Trophoblast cell (in vitro differentiated cells and primary cell): ENCODE measurements at regions not wholly inside any gene's neighbourhood (a gene's known extent, or its start where the extent isn't known, plus 50 kb on each side); places are given as distances from the start of the nearest gene placed in this dataset.

Source experiments
- DNase-seq, 2 donors: peaks; one replicate each; pipeline ENCODE4 v3.0.0-alpha.2; 2016
- H2AFZ ChIP-seq: 2 replicates; pipeline ENCODE4 v1.6.1; 2013; ENCODE audit warnings: low read length, moderate library complexity, mild to moderate bottlenecking; ENCODE audit not compliant: insufficient read depth, poor library complexity
- H2AK5ac ChIP-seq: 2 replicates; pipeline ENCODE4 v1.6.1; 2013; ENCODE audit warnings: mild to moderate bottlenecking, low read length
- H2BK120ac ChIP-seq: 2 replicates; pipeline ENCODE4 v1.6.1; 2013; ENCODE audit warnings: low read length, mild to moderate bottlenecking, moderate library complexity; ENCODE audit not compliant: insufficient read depth, poor library complexity
- H2BK12ac ChIP-seq: 2 replicates; pipeline ENCODE4 v1.6.1; 2013; ENCODE audit warnings: mild to moderate bottlenecking, low read length, moderate library complexity
- H2BK5ac ChIP-seq: 2 replicates; pipeline ENCODE4 v1.6.1; 2013; ENCODE audit warnings: low read length, low read depth, moderate library complexity, mild to moderate bottlenecking; ENCODE audit not compliant: poor library complexity
- H3K14ac ChIP-seq: 2 replicates; pipeline ENCODE4 v1.6.1; 2013; ENCODE audit warnings: mild to moderate bottlenecking, low read length
- H3K18ac ChIP-seq: 2 replicates; pipeline ENCODE4 v1.6.1; 2013; ENCODE audit warnings: mild to moderate bottlenecking, low read length
- H3K23ac ChIP-seq: 2 replicates; pipeline ENCODE4 v1.6.1; 2013; ENCODE audit warnings: low read length
- H3K27ac ChIP-seq: 2 replicates; pipeline ENCODE4 v1.5.1; 2013; ENCODE audit warnings: low read depth, mild to moderate bottlenecking, inconsistent platforms, low read length, moderate library complexity
- H3K27me3 ChIP-seq: 2 replicates; pipeline ENCODE4 v1.6.1; 2013; ENCODE audit warnings: inconsistent platforms, mild to moderate bottlenecking, low read length, moderate library complexity; ENCODE audit not compliant: insufficient read depth
- H3K36me3 ChIP-seq, 2 experiments: 1 replicate in 1 of 2; 2 replicates in 1 of 2; pipeline ENCODE4 v1.6.1; 2013; ENCODE audit warnings: low read length in 2 of 2, mild to moderate bottlenecking in 2 of 2, moderate library complexity in 1 of 2; ENCODE audit not compliant: insufficient read depth in 2 of 2, control insufficient read depth in 1 of 2
- H3K4ac ChIP-seq: 2 replicates; pipeline ENCODE4 v1.6.1; 2013; ENCODE audit warnings: low read depth, mild to moderate bottlenecking, low read length, moderate library complexity
- H3K4me1 ChIP-seq, 2 experiments: 1 replicate in 1 of 2; 2 replicates in 1 of 2; pipeline ENCODE4 v1.6.1; 2013; ENCODE audit warnings: low read length in 2 of 2, mild to moderate bottlenecking in 2 of 2, moderate library complexity in 1 of 2; ENCODE audit not compliant: insufficient read depth in 2 of 2, control insufficient read depth in 1 of 2
- H3K4me2 ChIP-seq: 2 replicates; pipeline ENCODE4 v1.6.1; 2013; ENCODE audit warnings: inconsistent platforms, mild to moderate bottlenecking, low read length, moderate library complexity
- H3K4me3 ChIP-seq: 2 replicates; pipeline ENCODE4 v1.5.1; 2013; ENCODE audit warnings: mild to moderate bottlenecking, low read depth, low read length, inconsistent platforms
- H3K79me1 ChIP-seq: one replicate; pipeline ENCODE4 v1.6.1; 2013; ENCODE audit warnings: low read length
- H3K79me2 ChIP-seq: 2 replicates; pipeline ENCODE4 v1.6.1; 2013; ENCODE audit warnings: low read length, mild to moderate bottlenecking; ENCODE audit not compliant: control insufficient read depth, insufficient read depth, poor library complexity
- H3K9ac ChIP-seq: 2 replicates; pipeline ENCODE4 v1.6.1; 2013; ENCODE audit warnings: mild to moderate bottlenecking, low read length
- H3K9me3 ChIP-seq: 2 replicates; pipeline ENCODE4 v1.6.1; 2013; ENCODE audit warnings: low read depth, mild to moderate bottlenecking, control low read depth, inconsistent platforms, low read length; ENCODE audit not compliant: insufficient read depth
- H4K12ac ChIP-seq: 2 replicates; pipeline ENCODE4 v1.6.1; 2013; ENCODE audit warnings: low read depth, mild to moderate bottlenecking, low read length, moderate library complexity
- H4K8ac ChIP-seq: 2 replicates; pipeline ENCODE4 v1.6.1; 2013; ENCODE audit warnings: low read depth, mild to moderate bottlenecking, low read length, moderate library complexity
- H4K91ac ChIP-seq: one replicate; pipeline ENCODE4 v1.6.1; 2013; ENCODE audit warnings: low read depth, mild to moderate bottlenecking, low read length, moderate library complexity
- WGBS: extraction: QIAGEN DNeasy Blood & Tissue Kit; methylation state at CpG from one replicate; pipeline ENCODE4 v1.1.7; 2013; ENCODE audit warnings: missing lambda C conversion rate; ENCODE audit not compliant: insufficient read length, insufficient coverage; ENCODE audit errors: extremely low coverage; 5-methylcytosine and 5-hydroxymethylcytosine counted together

DNA sequence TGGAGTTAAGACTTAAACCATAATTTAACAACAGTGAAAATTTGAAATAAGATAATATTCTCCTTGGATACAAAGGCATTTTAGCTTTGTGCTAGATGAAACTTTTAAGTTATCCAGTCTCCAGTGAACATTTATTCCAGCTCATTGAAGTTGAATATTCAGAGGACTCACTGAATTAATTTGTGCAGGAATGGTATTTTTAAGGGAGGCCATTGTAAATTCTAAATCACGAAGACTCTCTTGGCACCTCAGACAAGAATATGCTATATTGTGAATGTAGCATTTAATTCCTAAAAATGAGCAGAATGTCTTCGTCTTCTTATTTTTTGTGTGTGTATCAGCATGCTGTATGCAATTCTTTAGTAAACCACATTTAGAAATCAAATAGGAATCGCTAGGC is 731.7 kb upstream of the RAB6C start:
- H3K4me1 ChIP-seq = no peaks in the 10 kb centered on the region
- H2AK5ac ChIP-seq = no peak overlapping the region
- no peak overlapping the region for H2AFZ ChIP-seq
- no peak overlapping the region for H3K18ac ChIP-seq
- DNase-seq = no peak
- no peak overlapping the region for H2BK5ac ChIP-seq
- H4K91ac ChIP-seq = no peak overlapping the region
- H2BK120ac ChIP-seq = no peak overlapping the region
- H2BK12ac ChIP-seq = no peak overlapping the region
- H3K27ac ChIP-seq = no peak overlapping the region
- H3K36me3 ChIP-seq = no peaks in the 10 kb centered on the region
- H4K8ac ChIP-seq = no peak overlapping the region
- H4K12ac ChIP-seq = no peak overlapping the region
- no peaks in the 10 kb centered on the region for H3K79me1 ChIP-seq
- H3K4ac ChIP-seq = no peak overlapping the region
- H3K4me2 ChIP-seq = no peak overlapping the region
- no peaks in the 10 kb centered on the region for H3K79me2 ChIP-seq
- H3K9me3 ChIP-seq = peaks cover 2% of the 10 kb centered on the region
- no peak overlapping the region for H3K9ac ChIP-seq
- H3K23ac ChIP-seq = no peak overlapping the region
- H3K14ac ChIP-seq = no peak overlapping the region
- no peak overlapping the region for H3K4me3 ChIP-seq
- H3K27me3 ChIP-seq = no peaks in the 10 kb centered on the region
- no CpG with 5 or more reads among the region's 3 CpGs for WGBS

DNA sequence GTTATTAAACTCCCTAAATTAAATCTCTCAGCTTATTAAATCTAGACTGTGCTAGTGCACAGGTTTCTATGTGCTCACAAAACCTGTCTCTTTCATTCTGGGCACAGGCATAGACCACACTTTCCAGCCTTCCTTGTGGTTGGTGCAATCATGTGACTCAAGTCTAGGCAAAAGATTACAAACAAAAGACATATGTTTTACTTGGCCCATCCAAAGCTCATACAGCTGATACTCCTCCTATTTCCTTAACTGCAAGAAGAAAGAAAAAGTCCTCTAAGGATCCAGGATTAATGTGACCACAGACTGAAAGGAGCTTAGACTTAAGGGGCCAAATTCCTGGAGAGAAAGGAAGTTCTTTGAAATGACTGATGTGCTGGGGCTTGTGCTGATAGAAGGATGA is 731.3 kb upstream of the RAB6C start:
- no peaks in the 10 kb centered on the region for H3K27me3 ChIP-seq
- peaks cover 2% of the 10 kb centered on the region for H3K9me3 ChIP-seq
- H2BK5ac ChIP-seq = no peak overlapping the region
- H3K9ac ChIP-seq = no peak overlapping the region
- H2AFZ ChIP-seq = no peak overlapping the region
- no peak overlapping the region for H4K12ac ChIP-seq
- H3K18ac ChIP-seq = no peak overlapping the region
- H3K79me2 ChIP-seq = no peaks in the 10 kb centered on the region
- H3K36me3 ChIP-seq = no peaks in the 10 kb centered on the region
- no peak overlapping the region for H3K27ac ChIP-seq
- no peak overlapping the region for H3K23ac ChIP-seq
- H4K91ac ChIP-seq = no peak overlapping the region
- H3K14ac ChIP-seq = no peak overlapping the region
- no peak for DNase-seq
- no peaks in the 10 kb centered on the region for H3K4me1 ChIP-seq
- no peak overlapping the region for H3K4me2 ChIP-seq
- no peak overlapping the region for H2BK12ac ChIP-seq
- H3K4ac ChIP-seq = no peak overlapping the region
- H2BK120ac ChIP-seq = no peak overlapping the region
- H4K8ac ChIP-seq = no peak overlapping the region
- H3K4me3 ChIP-seq = no peak overlapping the region
- no peak overlapping the region for H2AK5ac ChIP-seq
- no peaks in the 10 kb centered on the region for H3K79me1 ChIP-seq

DNA sequence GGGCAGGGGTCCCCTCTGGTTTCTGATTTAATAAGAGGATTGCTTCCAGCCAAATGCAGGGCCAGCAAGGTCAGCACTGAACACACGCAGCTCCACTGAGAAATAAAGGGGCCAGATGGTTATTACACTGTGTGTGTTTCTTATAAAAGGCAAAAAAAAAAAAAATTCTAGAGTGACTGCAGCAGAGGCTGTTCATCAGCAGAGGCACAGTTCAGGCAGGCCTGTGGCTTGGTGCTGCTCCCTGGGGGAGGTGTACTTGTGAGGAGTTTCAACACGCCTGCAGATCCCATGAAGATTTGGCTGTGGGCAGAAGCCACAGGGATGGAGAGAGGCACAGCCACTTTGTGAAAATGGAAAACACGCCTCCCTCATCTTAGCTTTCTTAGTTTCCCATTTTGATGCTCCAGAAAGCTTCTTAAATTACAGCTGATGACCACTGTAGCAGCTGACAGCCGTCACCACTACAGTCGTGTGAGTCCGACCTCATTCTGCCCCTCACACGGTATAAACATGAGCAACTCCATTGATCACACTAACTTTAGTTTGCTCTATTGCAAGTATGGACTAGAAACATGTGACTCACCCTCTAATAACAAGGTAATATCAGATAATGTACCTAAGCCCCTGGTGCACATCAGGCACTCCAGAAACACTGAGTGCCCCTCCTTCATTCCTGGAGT is 726.5 kb upstream of the RAB6C start:
- DNase-seq = no peak
- Histone ChIP-seq H4K8ac (no peak overlapping the region), H2AFZ (no peak overlapping the region), H3K23ac (no peak overlapping the region), H3K4me2 (no peak overlapping the region), H3K18ac (no peak overlapping the region), H3K4me1 (no peaks in the 10 kb centered on the region), H3K79me2 (no peaks in the 10 kb centered on the region), H3K27me3 (no peaks in the 10 kb centered on the region), H3K4me3 (no peak overlapping the region), H3K36me3 (no peaks in the 10 kb centered on the region), H3K9ac (no peak overlapping the region), H2BK12ac (no peak overlapping the region), H4K91ac (no peak overlapping the region), H2AK5ac (no peak overlapping the region), H2BK120ac (no peak overlapping the region), H3K9me3 (peaks cover 6% of the 10 kb centered on the region), H3K14ac (no peak overlapping the region), H2BK5ac (no peak overlapping the region), H3K79me1 (no peaks in the 10 kb centered on the region), H4K12ac (no peak overlapping the region), H3K27ac (no peak overlapping the region), H3K4ac (no peak overlapping the region)
- WGBS = no CpG with 5 or more reads among the region's 7 CpGs

DNA sequence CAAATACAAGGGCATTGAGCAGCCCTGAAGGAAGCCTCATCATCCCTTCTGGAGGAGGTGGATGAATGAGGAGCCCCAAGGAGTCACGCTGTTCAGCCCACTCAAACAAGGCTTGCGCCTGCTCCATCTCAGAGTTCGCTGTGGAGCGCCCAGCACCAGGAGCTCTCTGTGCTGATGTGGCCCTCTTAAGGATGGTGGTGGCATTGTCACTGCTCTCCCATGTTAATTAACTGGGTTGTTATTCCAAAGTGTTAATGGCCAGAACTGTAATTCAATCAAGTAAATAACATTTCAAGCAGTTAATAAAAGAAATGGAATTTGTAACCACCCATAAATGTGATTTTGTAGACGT is 726.0 kb upstream of the RAB6C start:
- Histone ChIP-seq H3K4me3 (no peak overlapping the region), H3K18ac (no peak overlapping the region), H3K4ac (no peak overlapping the region), H3K4me1 (no peaks in the 10 kb centered on the region), H2BK120ac (no peak overlapping the region), H2AK5ac (no peak overlapping the region), H3K27me3 (no peaks in the 10 kb centered on the region), H2BK12ac (no peak overlapping the region), H3K9me3 (peaks cover 6% of the 10 kb centered on the region), H3K36me3 (no peaks in the 10 kb centered on the region), H3K4me2 (no peak overlapping the region), H3K79me2 (no peaks in the 10 kb centered on the region), H4K91ac (no peak overlapping the region), H4K12ac (no peak overlapping the region), H2AFZ (no peak overlapping the region), H3K23ac (no peak overlapping the region), H3K79me1 (no peaks in the 10 kb centered on the region), H3K9ac (no peak overlapping the region), H3K27ac (no peak overlapping the region), H4K8ac (no peak overlapping the region), H3K14ac (no peak overlapping the region), H2BK5ac (no peak overlapping the region)
- DNase-seq = peak; percentile 20 to 38
- WGBS = no CpG with 5 or more reads among the region's 5 CpGs
